ENCODE measurements at regions not wholly inside any gene's neighbourhood (a gene's known extent, or its start where the extent isn't known, plus 50 kb on each side); places are given as distances from the start of the nearest gene placed in this dataset.

DNA sequence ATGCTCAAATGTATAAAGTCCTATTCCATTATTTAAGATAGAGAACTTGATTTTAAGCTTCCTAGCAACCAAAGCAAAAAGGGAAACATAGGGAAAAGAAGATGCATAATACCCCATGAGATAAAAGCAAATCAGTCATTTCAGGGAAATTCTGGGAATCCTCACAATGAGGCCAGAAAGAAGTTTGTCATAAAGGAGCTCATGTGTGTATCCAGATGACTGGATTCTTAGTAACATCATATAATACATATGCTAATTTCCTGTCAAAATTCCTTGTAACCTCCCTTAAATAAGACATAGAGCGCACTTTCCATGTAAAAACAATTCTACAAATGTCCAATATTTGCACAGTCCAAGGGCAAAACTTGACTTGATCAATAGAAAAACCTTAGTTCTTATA, 411.0 kb upstream of the WWC1 start:
- FAIRE-seq (no peak), DNase-seq (ENCODE audit: extremely low spot score, insufficient read length, low read depth) (no peak)

DNA sequence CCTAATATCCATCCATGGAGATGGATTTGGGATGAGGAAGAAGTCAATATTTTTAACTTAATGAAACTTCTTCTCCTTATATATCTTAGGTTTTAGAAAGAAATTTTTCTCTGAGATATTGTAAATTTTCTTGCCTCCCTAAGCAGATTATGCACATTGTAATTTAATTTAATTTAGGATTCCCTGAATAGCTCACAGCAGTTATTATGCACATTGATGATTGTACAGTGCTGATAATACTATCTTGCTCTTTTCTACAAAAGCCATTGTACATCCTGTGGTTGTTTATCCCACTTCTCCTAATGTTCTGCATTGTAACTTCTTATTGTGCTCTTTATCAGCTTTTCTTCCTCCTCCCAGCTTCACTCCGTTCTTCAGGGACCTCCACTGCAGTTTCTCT, 410.4 kb upstream of the WWC1 start:
- no peak for FAIRE-seq

DNA sequence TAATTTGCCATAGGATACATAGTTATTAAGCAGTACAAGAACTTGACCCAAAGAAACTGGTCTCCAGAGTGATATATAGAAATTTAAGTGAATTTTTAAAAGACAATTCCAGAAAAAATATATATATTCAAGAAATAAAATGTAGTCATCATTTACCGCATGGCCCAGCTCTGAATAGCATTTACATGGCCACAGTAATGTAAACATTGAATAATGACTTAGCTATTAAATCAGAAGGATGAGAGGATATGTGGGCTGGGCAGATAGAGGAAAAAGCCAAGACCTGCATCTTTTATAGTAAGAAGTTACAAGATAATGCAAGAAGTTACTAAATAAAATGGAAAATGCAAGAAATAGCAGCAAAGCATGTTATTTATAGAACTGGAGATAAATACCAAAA, 405.2 kb upstream of the WWC1 start:
- FAIRE-seq = no peak
- no peak for DNase-seq (ENCODE audit: extremely low spot score, insufficient read length, low read depth)

More for the DNA sequence above, 410.4 kb upstream of the WWC1 start:
- DNase-seq (ENCODE audit: extremely low spot score, insufficient read length, low read depth) = no peak

DNA sequence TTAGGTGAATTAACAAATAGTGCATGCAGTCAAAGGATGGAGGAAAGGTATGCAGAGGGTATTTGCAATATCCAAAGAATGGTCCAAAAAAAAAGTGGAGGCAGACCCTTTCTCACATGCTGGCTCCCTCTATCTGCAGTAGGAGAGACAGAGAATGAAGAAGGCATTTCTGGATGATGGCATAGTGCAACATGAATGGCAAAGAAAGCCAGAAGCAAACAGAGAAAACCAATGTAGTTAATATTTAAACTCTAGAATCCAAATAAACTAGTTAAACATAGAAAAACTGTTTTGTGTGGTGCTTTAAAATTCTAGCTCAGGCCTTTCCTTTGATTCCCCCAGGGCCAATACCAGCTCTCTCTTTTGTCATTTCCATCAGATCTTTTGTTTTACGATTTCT, 403.1 kb upstream of the WWC1 start:
- DNase-seq (ENCODE audit: extremely low spot score, insufficient read length, low read depth) (no peak), FAIRE-seq (no peak)

DNA sequence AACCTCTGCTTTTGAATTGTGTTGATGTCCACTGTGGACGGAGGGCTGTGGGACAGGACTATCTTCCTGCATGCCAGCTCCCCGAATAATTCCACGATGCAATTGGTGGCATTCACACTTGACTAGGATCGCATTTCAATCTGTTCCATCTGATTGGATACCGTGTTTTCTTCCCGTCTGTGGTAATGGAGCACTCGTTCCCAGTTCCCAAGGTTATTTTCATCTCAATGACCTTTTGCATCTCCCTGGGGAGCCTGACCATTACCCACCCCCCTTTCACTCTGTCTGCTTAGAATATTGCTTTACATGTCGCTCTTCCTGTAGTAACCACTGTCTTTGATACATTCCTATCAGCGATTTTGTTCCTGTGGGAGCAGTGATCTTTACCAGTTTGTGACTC, 402.2 kb upstream of the WWC1 start:
- FAIRE-seq = no peak

DNA sequence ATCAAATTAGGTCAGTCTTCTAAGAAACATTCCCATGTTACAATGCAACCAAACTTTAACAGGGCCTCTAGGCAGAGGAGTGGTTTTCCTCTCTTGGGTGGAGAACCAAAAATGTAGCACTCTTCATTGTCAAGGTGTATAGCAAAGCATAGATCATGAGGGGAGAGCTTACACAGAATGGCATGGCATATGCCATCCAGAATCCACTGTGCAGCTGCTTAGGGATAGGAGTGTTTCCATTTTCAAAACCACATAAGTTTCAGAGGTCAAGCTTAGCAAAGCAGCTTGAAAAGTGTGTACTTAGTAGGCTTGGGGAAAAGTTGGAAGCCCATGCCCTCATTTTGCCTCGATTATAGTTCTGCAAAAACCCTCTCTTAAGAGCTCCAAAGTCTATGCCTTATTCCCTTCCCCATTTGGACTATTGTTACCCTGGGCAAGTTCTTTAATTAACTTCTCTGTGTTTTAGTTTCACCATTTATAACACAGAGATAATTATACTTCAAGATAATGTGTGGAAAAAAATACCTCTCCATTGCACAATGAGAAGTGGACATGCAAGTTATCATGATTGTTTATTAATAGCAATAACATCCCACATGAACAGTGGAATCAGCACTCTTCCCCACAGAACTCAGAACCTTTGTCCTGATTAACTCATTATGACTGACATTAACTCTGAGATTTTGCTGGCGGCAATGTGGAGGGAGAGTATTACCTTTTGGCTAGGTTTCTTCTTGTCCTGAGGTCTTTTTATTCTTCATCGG, 398.9 kb upstream of the WWC1 start:
- FAIRE-seq (no peak), DNase-seq (ENCODE audit: extremely low spot score, insufficient read length, low read depth) (no peak)

More for the DNA sequence above, 402.2 kb upstream of the WWC1 start:
- no peak for DNase-seq (ENCODE audit: extremely low spot score, insufficient read length, low read depth)

DNA sequence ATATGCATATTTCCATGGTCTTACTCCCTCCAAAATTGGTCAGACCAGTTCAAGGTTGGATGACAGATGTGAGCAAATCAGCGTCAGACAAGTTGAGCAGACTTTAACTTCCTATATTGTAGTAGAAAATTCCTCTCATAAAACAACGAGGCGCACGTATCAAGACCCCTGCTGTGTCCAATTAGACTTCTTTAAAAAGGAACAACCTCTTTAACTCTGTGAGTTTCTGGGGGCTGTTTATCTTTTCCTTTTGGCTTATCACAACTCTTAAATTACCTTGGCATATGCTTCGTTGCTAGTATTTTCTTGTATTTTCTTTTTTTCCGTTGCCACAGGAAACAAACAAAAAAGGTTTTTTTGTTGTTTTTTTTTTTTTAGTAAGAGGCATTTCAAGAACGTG, 398.2 kb upstream of the WWC1 start:
- no peak for FAIRE-seq
- DNase-seq (ENCODE audit: extremely low spot score, insufficient read length, low read depth) = no peak

DNA sequence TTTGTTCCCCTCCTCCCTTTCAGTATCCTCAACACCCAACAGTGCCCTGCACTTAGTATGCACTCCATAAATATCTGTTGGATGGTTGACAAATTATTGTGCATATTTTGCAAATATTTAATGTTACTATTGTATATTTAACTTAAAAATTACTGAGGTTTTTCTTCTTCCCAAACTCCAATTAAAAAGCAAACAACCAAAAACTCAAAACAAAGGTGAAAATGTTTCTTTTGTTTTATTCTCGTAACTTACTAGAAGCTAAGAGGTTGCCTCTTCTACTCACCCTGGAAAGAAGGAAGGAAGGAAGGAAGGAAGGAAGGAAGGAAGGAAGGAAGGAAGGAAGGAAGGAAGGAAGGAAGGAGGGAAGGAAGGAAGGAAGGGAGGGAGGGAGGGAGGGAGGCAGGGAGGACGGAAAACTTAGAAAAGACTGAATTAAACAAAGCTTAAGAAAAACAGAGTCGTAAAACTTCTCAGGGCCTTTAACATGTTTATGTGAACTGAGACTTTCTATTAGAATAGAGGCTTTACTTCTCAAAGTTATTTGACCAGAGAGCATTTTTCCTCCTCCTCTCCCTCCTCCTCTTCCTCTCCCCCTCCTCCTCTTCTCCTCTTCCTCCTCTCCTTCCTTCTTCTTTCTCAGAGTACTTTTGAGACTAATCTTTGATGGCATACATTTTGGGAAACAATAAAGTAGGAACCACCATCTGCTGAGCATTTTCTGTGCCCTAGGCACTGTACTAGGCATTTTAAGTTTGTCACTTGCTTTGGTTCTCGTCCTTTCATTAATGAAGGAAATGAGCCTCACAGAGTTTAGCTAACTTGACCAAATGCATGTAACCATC, 396.6 kb upstream of the WWC1 start:
- FAIRE-seq (no peak), DNase-seq (ENCODE audit: extremely low spot score, insufficient read length, low read depth) (no peak)

DNA sequence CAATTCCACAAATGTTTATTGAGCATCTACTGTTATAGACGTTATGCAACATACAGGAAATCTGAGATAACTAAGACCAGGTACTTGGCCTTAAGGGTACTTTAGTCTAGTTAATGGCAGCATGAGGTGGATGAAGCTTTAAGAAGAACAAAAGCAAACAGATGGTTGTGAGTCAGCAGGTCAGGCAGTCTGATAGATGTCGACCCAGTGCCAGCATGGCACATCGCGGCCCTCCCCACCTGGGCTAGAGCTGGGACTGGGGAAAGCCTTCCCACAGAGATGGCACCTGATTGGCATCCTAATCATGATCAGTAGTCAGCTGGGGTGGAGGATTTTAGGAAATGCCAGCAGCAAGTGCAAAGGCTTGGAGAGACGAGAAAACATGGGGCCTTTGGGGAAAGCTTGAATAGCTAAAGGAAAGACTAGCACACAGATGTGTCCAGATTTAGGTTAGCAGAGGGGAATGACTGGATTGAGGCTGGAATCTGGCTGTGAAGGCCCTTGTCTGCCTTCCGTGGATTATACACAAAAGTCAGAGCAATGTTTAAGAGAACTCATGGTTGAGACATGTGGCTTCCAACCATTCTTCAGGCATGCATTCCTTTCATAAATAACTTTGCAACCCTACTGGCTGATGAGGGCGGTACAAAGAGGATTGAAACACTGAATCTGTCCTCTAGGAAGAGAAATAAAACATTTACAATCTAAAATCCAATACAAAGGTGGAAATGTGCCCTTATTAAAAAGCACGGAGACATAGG, 395.4 kb upstream of the WWC1 start:
- FAIRE-seq (no peak), DNase-seq (ENCODE audit: extremely low spot score, insufficient read length, low read depth) (no peak)

DNA sequence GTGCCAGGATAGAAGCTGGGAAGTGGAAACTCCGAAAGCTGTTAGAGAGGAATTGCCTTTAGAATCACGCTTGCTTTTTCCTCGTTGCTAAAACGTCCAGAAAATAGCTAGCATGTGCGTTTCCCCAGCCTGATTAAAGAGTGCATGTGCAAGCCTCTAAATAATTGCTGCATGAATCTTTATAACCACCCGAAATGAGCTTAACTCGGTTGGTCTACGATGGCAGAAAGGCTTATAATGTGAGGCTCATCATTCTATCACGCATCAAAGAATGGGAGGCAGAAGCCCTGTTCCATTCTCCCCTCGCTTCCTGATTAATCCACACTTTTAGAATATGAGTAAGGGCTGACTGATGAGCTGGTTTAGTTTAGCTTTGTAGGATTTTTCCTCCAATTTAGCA, 394.6 kb upstream of the WWC1 start:
- no peak for FAIRE-seq
- DNase-seq (ENCODE audit: extremely low spot score, insufficient read length, low read depth) = no peak

DNA sequence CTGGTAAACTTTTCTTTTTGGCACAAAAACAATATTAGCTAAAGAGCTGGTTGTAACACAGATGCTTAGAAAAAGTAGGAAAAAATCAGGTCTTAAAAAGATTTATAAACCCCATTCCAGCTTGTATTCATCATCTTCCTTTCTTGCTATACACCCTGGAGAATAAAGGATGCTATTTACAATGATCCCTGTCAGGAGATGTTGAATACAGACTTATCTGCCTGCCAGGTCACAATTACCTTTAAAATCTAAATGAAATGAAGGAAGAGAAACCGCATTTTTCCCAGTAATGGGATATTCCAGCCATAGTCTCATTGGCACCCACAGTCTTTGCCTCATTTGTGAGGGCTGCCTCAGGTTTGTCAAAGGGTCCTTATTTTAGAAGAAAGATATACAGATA, 394.1 kb upstream of the WWC1 start:
- DNase-seq (ENCODE audit: extremely low spot score, insufficient read length, low read depth) (no peak), FAIRE-seq (no peak)

DNA sequence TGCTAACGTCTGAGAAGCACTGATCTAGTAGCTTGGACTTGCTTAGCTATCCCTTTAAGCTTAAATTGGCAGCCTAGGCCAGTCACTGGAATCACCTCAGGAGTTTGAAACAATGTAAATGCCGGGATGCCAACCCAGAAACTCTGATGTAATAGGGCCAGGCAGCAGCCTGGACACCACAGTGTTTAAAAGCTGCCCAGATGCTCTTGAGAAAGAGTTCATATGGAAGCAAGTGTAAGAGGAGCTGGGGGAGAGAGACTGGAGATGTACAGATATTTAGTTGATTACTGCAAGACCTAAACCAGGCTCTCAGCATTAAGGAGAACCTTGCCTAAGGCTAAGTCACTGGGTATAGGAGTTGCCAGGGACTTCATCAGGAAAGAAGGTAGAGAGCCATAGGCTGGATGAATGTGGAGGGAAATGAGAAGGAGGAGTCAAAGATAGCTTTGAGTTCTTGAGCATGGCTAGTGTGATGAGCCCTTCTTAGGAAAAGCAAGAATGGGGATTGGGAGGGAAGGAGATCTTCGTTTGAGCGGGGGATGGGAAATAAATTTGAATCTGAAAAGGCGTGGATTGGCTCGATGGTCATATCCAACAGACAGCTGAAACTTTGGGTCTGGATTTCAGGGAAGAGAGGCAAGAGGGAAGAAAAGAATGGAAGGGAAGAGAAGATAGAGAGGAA, 392.9 kb upstream of the WWC1 start:
- DNase-seq (ENCODE audit: extremely low spot score, insufficient read length, low read depth) = no peak
- FAIRE-seq = no peak

DNA sequence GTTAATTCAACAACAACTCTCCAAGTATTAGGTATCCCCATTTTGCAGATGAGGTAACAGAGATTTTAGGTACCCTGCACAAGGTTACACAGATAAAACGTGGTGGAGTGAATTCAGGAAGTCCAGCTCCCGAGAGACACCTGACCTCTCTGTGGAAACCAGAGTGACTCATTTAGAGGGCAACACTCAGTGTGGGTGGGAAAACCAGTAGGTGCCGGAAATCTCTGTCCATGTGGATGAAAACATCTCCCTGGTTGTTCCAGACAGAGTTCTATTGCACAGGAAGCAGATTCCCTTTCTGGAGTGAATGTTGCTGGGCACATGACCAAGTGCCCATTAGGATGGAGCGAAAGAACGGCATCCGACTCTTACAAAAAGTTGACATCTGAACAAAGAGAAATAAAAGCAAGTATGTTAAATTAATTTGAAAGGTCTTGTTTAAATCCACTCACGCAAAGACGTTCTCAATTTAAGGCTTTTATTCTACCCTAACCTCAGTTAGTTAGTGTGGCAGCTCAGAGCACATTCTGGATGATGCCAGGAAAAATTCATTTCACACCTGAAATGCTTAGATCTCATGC, 391.9 kb upstream of the WWC1 start:
- FAIRE-seq (no peak), DNase-seq (ENCODE audit: extremely low spot score, insufficient read length, low read depth) (no peak)

DNA sequence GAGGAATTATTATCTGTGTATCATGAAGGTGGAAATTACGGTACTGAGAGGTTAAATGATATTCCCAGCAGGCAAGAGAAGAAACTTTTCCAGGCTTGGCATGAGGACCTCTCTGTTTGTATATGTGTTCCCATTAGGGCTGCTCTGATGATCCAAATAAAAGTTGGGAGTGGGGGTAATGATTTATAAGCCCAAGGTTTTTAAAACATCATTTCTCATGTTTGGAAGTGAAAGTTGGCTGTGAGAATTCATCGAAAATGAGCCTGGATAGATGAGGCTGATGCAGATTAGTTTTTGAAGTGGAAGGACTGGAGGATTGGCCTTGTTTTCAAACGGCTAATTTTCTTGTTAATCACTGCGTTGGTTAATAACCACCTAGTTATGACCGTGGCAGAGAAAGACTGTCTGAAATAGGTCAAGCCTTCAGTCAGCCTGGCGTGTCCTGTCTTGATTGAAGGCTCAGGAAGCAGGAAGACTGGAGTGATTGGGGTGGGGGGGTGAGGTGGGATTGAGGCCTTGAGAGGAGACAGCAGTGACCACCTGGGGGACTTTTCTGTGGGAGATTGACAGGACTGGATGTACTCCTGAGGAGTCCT, 391.0 kb upstream of the WWC1 start:
- no peak for FAIRE-seq

DNA sequence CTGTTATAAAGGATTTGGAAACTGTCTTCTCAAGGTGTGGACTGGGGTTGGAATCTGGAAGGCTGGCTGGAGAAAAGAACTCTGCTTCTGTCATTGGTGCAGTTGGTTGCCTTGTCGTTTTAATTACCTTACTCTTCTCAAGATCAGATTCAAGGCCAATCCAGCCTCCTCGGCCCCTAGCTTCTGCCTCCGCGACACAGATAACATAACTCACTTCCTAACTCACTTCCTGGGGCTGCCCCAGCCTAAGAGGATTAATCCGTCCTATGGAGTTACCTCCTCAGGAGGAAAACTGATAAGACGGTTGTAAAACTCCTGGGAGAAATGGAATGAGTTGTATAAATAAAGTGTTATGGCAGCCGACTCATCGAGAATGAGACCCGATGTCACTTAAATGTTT, 389.1 kb upstream of the WWC1 start:
- FAIRE-seq (no peak), DNase-seq (ENCODE audit: extremely low spot score, insufficient read length, low read depth) (no peak)

More for the DNA sequence above, 391.0 kb upstream of the WWC1 start:
- no peak for DNase-seq (ENCODE audit: extremely low spot score, insufficient read length, low read depth)

DNA sequence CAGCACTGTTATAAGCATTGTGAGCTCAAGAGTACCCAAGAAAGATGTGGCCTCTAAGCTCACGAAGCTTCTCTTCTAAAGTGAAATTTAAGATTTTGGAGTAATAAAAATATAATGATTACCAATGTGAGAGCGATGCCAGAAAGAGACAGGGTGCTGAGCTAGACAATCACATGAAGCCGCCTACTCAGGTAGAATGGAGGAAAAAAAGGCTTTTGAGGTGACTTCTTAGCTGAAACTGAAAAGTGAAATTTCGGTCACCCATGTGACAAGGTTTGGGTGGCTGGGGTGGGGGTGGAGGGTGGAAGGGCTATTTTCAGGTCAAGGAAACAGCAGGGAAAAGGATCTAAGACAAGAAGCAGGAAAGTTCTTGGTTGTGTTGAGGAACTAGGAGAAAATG, 388.2 kb upstream of the WWC1 start:
- DNase-seq (ENCODE audit: extremely low spot score, insufficient read length, low read depth) (no peak), FAIRE-seq (no peak)

DNA sequence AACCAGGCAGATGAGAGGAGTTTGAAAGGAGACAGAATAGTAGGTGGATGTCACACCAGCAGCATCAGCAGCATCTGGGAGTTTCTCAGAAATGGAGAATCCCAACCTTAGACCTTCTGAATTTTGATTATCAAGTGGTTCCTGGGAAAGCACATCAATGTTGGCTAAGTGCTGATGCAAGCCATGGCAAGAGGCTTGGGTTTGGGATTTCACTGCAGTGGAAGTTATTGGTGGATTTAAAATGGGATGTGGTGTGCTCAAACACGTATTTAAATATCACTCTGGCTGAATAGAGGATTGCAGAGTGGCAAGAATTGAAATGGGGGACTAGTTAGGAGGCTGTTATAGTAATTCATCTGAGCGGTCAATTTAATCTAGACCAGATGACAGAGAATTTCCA, 387.8 kb upstream of the WWC1 start:
- DNase-seq (ENCODE audit: extremely low spot score, insufficient read length, low read depth) = no peak

DNA sequence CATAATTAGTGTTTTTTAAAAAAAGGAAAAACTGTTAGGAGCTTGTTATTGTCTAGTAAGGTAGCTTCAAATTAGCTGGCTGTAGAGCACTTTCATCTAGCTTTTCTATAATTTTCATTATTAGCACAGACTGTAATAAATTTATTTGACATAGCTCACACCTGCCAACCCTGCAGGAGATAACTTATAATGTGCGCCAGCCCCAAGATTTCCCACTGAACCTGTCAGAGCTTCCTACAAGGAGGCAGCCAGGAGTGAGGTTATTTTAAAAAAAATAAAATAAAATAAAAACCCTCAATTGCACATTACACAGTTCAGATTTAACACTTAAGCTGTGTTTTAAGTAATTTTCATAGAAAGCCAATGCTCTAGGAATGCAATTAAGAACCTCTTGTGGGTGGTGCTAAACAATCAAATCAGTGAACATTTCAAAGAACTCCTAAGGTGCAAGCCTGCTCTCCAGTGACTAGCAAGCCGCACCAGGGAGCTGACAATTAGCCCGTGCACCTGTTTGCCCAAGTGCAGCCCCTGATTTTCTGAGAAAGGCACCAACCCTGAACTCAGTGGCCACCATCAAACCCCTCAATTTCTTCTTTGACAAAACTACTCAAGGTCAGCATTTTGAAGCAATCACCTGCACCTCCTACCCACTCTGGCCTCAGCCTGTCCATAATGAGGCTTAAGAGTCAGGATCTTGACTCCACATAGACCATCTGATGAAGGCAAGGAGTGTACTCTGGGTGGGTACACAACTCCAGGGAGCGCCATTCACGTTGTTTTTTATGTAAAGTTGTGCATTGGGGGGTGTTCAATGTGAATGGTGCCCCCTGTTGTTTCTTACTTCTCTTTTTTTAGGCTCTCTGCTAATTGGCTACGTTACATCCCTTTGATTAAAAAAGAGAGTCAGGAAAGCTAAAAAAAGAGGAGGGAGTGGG, 385.3 kb upstream of the WWC1 start:
- FAIRE-seq = no peak
- no peak for DNase-seq (ENCODE audit: extremely low spot score, insufficient read length, low read depth)

More for the DNA sequence above, 387.8 kb upstream of the WWC1 start:
- no peak for FAIRE-seq

Measured in GM18507 (cell line).